ENCODE measurements at regions not wholly inside any gene's neighbourhood (a gene's known extent, or its start where the extent isn't known, plus 50 kb on each side); places are given as distances from the start of the nearest gene placed in this dataset.

GRCh38 chr16:54425068-54425467 lies 138.5 kb upstream of the IRX3 start:
- TF ChIP-seq EZH2 (IDR thresholded peaks at IDR 0.05; ENCODE audit: insufficient read depth, poor library complexity, severe bottlenecking) (no peak), EZH2phosphoT487 (IDR thresholded peaks at IDR 0.05; ENCODE audit: insufficient read depth, low read depth) (no peak)

All from GM23248 (cell line).